ENCODE measurements at regions not wholly inside any gene's neighbourhood (a gene's known extent, or its start where the extent isn't known, plus 50 kb on each side); places are given as distances from the start of the nearest gene placed in this dataset.

DNA sequence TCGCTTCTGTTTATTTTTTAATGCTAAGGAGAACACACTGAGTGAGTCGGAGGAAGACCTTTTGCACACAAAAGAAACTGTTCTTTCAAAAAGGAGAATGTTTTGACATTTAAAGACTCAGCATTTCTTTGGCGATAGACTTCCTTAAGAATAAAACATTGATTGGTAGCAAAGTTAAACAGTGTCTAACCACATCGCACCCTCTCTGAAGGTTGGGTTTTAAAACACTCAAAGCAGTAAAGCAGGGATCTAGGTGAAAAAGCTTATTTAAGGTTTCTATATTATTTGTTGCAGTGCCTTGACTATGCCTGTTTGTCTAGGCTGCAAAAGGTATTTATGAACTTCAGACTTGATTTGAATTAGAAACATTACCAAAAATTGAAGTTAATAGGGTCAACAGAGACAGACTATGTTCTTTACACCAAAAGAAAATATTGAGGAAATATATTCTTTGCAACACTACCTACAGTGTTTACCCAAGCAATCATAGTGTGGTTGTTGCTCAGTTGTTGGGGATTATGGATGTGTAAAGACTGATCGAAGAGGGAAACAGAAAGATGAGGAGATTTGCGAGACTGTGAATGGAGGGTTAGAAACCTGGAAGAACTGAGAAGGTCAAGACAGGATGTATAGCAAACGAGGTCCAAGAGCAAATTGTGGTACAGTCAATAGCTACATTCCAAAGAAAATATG, 297.8 kb upstream of the SLC39A10 start:
- no peak overlapping the region for H3K27ac ChIP-seq
- TF ChIP-seq, protein P1, sequence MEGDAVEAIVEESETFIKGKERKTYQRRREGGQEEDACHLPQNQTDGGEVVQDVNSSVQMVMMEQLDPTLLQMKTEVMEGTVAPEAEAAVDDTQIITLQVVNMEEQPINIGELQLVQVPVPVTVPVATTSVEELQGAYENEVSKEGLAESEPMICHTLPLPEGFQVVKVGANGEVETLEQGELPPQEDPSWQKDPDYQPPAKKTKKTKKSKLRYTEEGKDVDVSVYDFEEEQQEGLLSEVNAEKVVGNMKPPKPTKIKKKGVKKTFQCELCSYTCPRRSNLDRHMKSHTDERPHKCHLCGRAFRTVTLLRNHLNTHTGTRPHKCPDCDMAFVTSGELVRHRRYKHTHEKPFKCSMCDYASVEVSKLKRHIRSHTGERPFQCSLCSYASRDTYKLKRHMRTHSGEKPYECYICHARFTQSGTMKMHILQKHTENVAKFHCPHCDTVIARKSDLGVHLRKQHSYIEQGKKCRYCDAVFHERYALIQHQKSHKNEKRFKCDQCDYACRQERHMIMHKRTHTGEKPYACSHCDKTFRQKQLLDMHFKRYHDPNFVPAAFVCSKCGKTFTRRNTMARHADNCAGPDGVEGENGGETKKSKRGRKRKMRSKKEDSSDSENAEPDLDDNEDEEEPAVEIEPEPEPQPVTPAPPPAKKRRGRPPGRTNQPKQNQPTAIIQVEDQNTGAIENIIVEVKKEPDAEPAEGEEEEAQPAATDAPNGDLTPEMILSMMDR (IDR thresholded peaks at IDR 0.05; ENCODE audit: low read depth, low read length): no peak
- no peaks in the 10 kb centered on the region for H3K4me1 ChIP-seq (ENCODE audit: low read depth)
- H3K4me3 ChIP-seq: no peak overlapping the region
- no peak for DNase-seq (ENCODE audit: low read depth in 1 of 2, low spot score in 1 of 2)
- no peaks in the 10 kb centered on the region for H3K27me3 ChIP-seq
- H3K36me3 ChIP-seq: no peaks in the 10 kb centered on the region
- H3K9me3 ChIP-seq (ENCODE audit: low read depth): no peaks in the 10 kb centered on the region

DNA sequence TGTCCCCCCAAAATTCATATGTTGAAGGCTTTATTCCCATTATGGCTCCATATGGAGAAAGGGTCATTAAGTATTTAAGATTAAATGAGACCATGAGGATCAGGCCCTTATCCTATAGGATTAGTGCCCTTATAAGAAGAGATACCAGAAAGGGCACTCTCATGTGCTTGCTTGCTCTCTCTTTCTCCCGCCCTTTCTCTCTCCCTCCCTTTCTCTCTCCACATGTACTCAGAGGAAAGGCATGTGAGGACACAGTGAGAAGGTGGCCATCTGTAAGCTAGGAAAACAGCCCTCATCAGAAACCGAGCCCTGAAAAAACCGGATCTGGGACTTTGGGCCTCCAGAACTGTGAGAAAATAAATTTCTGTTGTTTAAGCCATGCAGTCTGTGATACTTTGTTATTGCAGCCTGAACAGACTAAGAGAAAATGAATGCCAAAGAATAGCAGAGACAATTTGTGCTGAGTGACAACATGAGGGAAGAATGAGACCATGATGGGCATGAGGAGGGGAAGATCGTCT, 300.0 kb upstream of the SLC39A10 start:
- H3K4me1 ChIP-seq (ENCODE audit: low read depth): no peaks in the 10 kb centered on the region
- H3K9me3 ChIP-seq (ENCODE audit: low read depth): no peaks in the 10 kb centered on the region
- H3K27me3 ChIP-seq: no peaks in the 10 kb centered on the region
- TF ChIP-seq, protein P1 (IDR thresholded peaks at IDR 0.05; ENCODE audit: low read depth, low read length): no peak
- H3K27ac ChIP-seq: no peak overlapping the region
- no peaks in the 10 kb centered on the region for H3K36me3 ChIP-seq
- H3K4me3 ChIP-seq: no peak overlapping the region
- no peak for DNase-seq (ENCODE audit: low read depth in 1 of 2, low spot score in 1 of 2)

DNA sequence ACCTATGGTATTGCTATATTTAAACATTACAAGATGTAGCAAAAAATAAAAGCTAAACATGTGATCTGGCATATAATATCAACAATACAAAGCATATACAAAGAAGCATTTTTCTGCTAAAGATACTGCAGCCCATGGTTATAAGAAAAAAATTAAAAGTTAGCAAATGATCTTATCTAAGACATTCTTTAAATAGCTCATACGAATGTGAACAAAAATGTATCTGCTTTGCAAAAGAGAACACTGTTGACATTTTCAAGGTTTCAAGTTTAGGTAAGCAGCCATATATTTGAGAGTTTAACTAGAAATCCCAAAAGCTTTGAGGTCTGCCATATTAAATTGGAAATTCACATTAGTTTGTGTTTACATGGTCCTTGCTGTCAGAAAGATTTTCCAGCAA, 301.0 kb upstream of the SLC39A10 start:
- Histone ChIP-seq H3K4me1 (ENCODE audit: low read depth) (no peaks in the 10 kb centered on the region), H3K36me3 (no peaks in the 10 kb centered on the region), H3K9me3 (ENCODE audit: low read depth) (no peaks in the 10 kb centered on the region), H3K27me3 (no peaks in the 10 kb centered on the region), H3K4me3 (no peak overlapping the region), H3K27ac (no peak overlapping the region)
- DNase-seq (ENCODE audit: low read depth in 1 of 2, low spot score in 1 of 2): no peak
- TF ChIP-seq, protein P1 (IDR thresholded peaks at IDR 0.05; ENCODE audit: low read depth, low read length): no peak

DNA sequence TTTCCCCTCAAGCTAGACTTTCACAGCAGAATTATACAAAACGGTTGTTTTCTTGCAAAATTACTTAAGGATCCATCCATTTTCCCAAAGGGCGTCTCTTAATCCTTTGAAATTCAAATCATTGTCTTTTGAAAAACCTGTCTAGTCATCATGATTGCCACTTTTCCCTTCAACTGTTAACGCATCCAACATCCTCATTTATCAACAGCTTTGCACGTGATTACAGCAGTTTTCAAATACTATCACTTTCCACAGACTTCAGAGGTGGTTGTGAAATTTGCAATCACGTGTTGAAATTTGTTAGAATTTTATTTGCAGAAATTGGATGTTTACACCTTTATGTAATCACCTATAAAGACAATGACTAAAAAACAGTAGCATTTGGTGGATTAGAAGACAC, 304.4 kb upstream of the SLC39A10 start:
- Histone ChIP-seq H3K27ac (no peak overlapping the region), H3K4me3 (no peak overlapping the region), H3K36me3 (no peaks in the 10 kb centered on the region), H3K4me1 (ENCODE audit: low read depth) (no peaks in the 10 kb centered on the region), H3K9me3 (ENCODE audit: low read depth) (no peaks in the 10 kb centered on the region), H3K27me3 (no peaks in the 10 kb centered on the region)
- TF ChIP-seq, protein P1 (IDR thresholded peaks at IDR 0.05; ENCODE audit: low read depth, low read length): no peak
- no peak for DNase-seq (ENCODE audit: low read depth in 1 of 2, low spot score in 1 of 2)

DNA sequence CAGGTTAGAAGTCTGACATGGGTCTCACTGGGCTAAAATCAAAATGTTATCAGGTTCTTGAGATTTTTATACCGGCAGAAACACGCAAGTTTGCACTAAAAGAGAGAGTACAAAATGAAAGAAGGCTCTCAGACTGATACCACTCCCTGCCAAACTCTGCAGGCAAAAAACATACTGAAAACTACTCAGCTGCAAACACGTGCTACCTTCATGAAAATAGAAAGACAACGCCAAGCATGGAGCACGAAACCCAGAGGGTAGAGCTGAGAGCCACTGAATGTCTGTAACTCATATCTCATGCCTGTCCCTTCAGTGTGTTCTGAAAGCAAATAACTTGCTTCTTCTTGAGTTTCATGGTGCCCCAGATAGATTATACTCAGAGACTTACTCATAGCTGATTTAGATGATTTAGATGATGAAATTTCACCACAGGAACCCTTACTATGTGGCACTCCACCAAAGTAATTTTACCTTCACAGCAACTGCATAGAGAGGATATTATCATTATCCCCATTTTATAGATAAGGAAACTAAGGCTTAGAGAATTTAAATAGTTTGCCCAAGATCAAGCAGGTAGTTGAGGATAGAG, 313.0 kb upstream of the SLC39A10 start:
- Histone ChIP-seq H3K4me3 (no peak overlapping the region), H3K27ac (no peak overlapping the region), H3K4me1 (ENCODE audit: low read depth) (no peaks in the 10 kb centered on the region), H3K27me3 (no peaks in the 10 kb centered on the region), H3K36me3 (no peaks in the 10 kb centered on the region), H3K9me3 (ENCODE audit: low read depth) (no peaks in the 10 kb centered on the region)
- TF ChIP-seq, protein P1 (IDR thresholded peaks at IDR 0.05; ENCODE audit: low read depth, low read length): no peak
- no peak for DNase-seq (ENCODE audit: low read depth in 1 of 2, low spot score in 1 of 2)
